ENCODE measurements at regions not wholly inside any gene's neighbourhood (a gene's known extent, or its start where the extent isn't known, plus 50 kb on each side); places are given as distances from the start of the nearest gene placed in this dataset.
A peak's percentile ranks its signal among the peaks of the same experiment; 100 is the strongest.
"Not testable (repeated sequence)": the region's sequence is repeated elsewhere in the genome, so short reads cannot be mapped to it uniquely, and the experiment has no call there.

- no peaks in the 10 kb centered on the region for H3K9me3 ChIP-seq (ENCODE audit: control insufficient read depth in 2 of 2, insufficient read depth in 1 of 2, low read length in 1 of 2)
- WGBS, result over 99% methylated on average over 2 of the region's 2 CpGs
Observed at GRCh38 chr6:135617222-135617621, 119.7 kb upstream of the AHI1 start.

GRCh38 chr6:135622081-135622480 lies 124.5 kb upstream of the AHI1 start:
- Histone ChIP-seq H3K27ac (ENCODE audit: low read depth in 1 of 2, low read length in 1 of 2) (no peak overlapping the region), H3K27me3 (ENCODE audit: control insufficient read depth in 2 of 2, insufficient read depth in 1 of 2, low read length in 1 of 2) (no peaks in the 10 kb centered on the region), H3K36me3 (ENCODE audit: control insufficient read depth in 2 of 2, insufficient read depth in 2 of 2, low read length in 1 of 2) (no peaks in the 10 kb centered on the region), H3K4me3 (ENCODE audit: low read length in 2 of 2) (no peak overlapping the region), H3K9me3 (ENCODE audit: control insufficient read depth in 2 of 2, insufficient read depth in 1 of 2, low read length in 1 of 2) (no peaks in the 10 kb centered on the region), H3K4me1 (ENCODE audit: control insufficient read depth in 2 of 2, insufficient read depth in 2 of 2, low read length in 2 of 2) (no peaks in the 10 kb centered on the region)
- no peak for DNase-seq (ENCODE audit: low read depth in 6 of 9, low spot score in 9 of 9)
- WGBS, result 96% methylated on average over 1 of the region's 1 CpG

More at GRCh38 chr6:135617222-135617621, 119.7 kb upstream of the AHI1 start:
- H3K36me3 ChIP-seq (ENCODE audit: control insufficient read depth in 2 of 2, insufficient read depth in 2 of 2, low read length in 1 of 2), result no peaks in the 10 kb centered on the region
- H3K27ac ChIP-seq (ENCODE audit: low read depth in 1 of 2, low read length in 1 of 2), result no peak overlapping the region
- no peaks in the 10 kb centered on the region for H3K4me1 ChIP-seq (ENCODE audit: control insufficient read depth in 2 of 2, insufficient read depth in 2 of 2, low read length in 2 of 2)
- H3K27me3 ChIP-seq (ENCODE audit: control insufficient read depth in 2 of 2, insufficient read depth in 1 of 2, low read length in 1 of 2), result no peaks in the 10 kb centered on the region
- H3K4me3 ChIP-seq (ENCODE audit: low read length in 2 of 2), result no peak overlapping the region
- DNase-seq (ENCODE audit: low read depth in 6 of 9, low spot score in 9 of 9), result no peak

- Histone ChIP-seq H3K4me1 (ENCODE audit: control insufficient read depth in 2 of 2, insufficient read depth in 2 of 2, low read length in 2 of 2) (no peaks in the 10 kb centered on the region), H3K9me3 (ENCODE audit: control insufficient read depth in 2 of 2, insufficient read depth in 1 of 2, low read length in 1 of 2) (no peaks in the 10 kb centered on the region), H3K36me3 (ENCODE audit: control insufficient read depth in 2 of 2, insufficient read depth in 2 of 2, low read length in 1 of 2) (no peaks in the 10 kb centered on the region), H3K4me3 (ENCODE audit: low read length in 2 of 2) (no peak overlapping the region), H3K27ac (ENCODE audit: low read depth in 1 of 2, low read length in 1 of 2) (no peak overlapping the region), H3K27me3 (ENCODE audit: control insufficient read depth in 2 of 2, insufficient read depth in 1 of 2, low read length in 1 of 2) (no peaks in the 10 kb centered on the region)
- WGBS, result 95% methylated on average over 1 of the region's 1 CpG
- no peak for DNase-seq (ENCODE audit: low read depth in 6 of 9, low spot score in 9 of 9)
Observed at GRCh38 chr6:135623979-135624378, 126.4 kb upstream of the AHI1 start.

- no peak overlapping the region for H3K4me3 ChIP-seq (ENCODE audit: low read length in 2 of 2)
- peak overlapping the region in 1 of 2 donors; percentile 69 for H3K27ac ChIP-seq (ENCODE audit: low read depth in 1 of 2, low read length in 1 of 2)
- 53% methylated on average over 9 of the region's 9 CpGs for WGBS
- no peaks in the 10 kb centered on the region for H3K4me1 ChIP-seq (ENCODE audit: control insufficient read depth in 2 of 2, insufficient read depth in 2 of 2, low read length in 2 of 2)
- DNase-seq (ENCODE audit: low read depth in 6 of 9, low spot score in 9 of 9), result peak in 6 of 9 donors; percentile 13 to 58 (median 22)
- H3K36me3 ChIP-seq (ENCODE audit: control insufficient read depth in 2 of 2, insufficient read depth in 2 of 2, low read length in 1 of 2), result no peaks in the 10 kb centered on the region
- no peaks in the 10 kb centered on the region for H3K9me3 ChIP-seq (ENCODE audit: control insufficient read depth in 2 of 2, insufficient read depth in 1 of 2, low read length in 1 of 2)
- H3K27me3 ChIP-seq (ENCODE audit: control insufficient read depth in 2 of 2, insufficient read depth in 1 of 2, low read length in 1 of 2), result no peaks in the 10 kb centered on the region
Observed at GRCh38 chr6:135624402-135625295, 127.1 kb upstream of the AHI1 start.

GRCh38 chr6:135626001-135626400 lies 128.5 kb upstream of the AHI1 start:
- not testable (repeated sequence) for H3K9me3 ChIP-seq (ENCODE audit: control insufficient read depth in 2 of 2, insufficient read depth in 1 of 2, low read length in 1 of 2)
- 83% methylated on average over 7 of the region's 7 CpGs for WGBS

GRCh38 chr6:135627092-135627715 lies 129.7 kb upstream of the AHI1 start:
- Histone ChIP-seq H3K4me1 (ENCODE audit: control insufficient read depth in 2 of 2, insufficient read depth in 2 of 2, low read length in 2 of 2) (no peaks in the 10 kb centered on the region), H3K4me3 (ENCODE audit: low read length in 2 of 2) (no peak overlapping the region), H3K27ac (ENCODE audit: low read depth in 1 of 2, low read length in 1 of 2) (no peak overlapping the region), H3K27me3 (ENCODE audit: control insufficient read depth in 2 of 2, insufficient read depth in 1 of 2, low read length in 1 of 2) (no peaks in the 10 kb centered on the region), H3K9me3 (ENCODE audit: control insufficient read depth in 2 of 2, insufficient read depth in 1 of 2, low read length in 1 of 2) (no peaks in the 10 kb centered on the region), H3K36me3 (ENCODE audit: control insufficient read depth in 2 of 2, insufficient read depth in 2 of 2, low read length in 1 of 2) (no peaks in the 10 kb centered on the region)
- no peak for DNase-seq (ENCODE audit: low read depth in 6 of 9, low spot score in 9 of 9)

More at GRCh38 chr6:135626001-135626400, 128.5 kb upstream of the AHI1 start:
- H3K36me3 ChIP-seq (ENCODE audit: control insufficient read depth in 2 of 2, insufficient read depth in 2 of 2, low read length in 1 of 2); H3K4me1 ChIP-seq (ENCODE audit: control insufficient read depth in 2 of 2, insufficient read depth in 2 of 2, low read length in 2 of 2); H3K27ac ChIP-seq (ENCODE audit: low read depth in 1 of 2, low read length in 1 of 2); DNase-seq (ENCODE audit: low read depth in 6 of 9, low spot score in 9 of 9); H3K27me3 ChIP-seq (ENCODE audit: control insufficient read depth in 2 of 2, insufficient read depth in 1 of 2, low read length in 1 of 2); H3K4me3 ChIP-seq (ENCODE audit: low read length in 2 of 2): not testable (repeated sequence)

- H3K27ac ChIP-seq (ENCODE audit: low read depth in 1 of 2, low read length in 1 of 2), result no peak overlapping the region
- DNase-seq (ENCODE audit: low read depth in 6 of 9, low spot score in 9 of 9), result no peak
- WGBS, result 82% methylated on average over 6 of the region's 6 CpGs
Observed at GRCh38 chr6:135630789-135631376, 133.3 kb upstream of the AHI1 start.

GRCh38 chr6:135631821-135632220 lies 134.3 kb upstream of the AHI1 start:
- H3K27ac ChIP-seq (ENCODE audit: low read depth in 1 of 2, low read length in 1 of 2), result no peak overlapping the region
- no peaks in the 10 kb centered on the region for H3K36me3 ChIP-seq (ENCODE audit: control insufficient read depth in 2 of 2, insufficient read depth in 2 of 2, low read length in 1 of 2)
- no peaks in the 10 kb centered on the region for H3K27me3 ChIP-seq (ENCODE audit: control insufficient read depth in 2 of 2, insufficient read depth in 1 of 2, low read length in 1 of 2)
- H3K9me3 ChIP-seq (ENCODE audit: control insufficient read depth in 2 of 2, insufficient read depth in 1 of 2, low read length in 1 of 2), result no peaks in the 10 kb centered on the region
- 97% methylated on average over 2 of the region's 2 CpGs for WGBS
- H3K4me3 ChIP-seq (ENCODE audit: low read length in 2 of 2), result no peak overlapping the region
- H3K4me1 ChIP-seq (ENCODE audit: control insufficient read depth in 2 of 2, insufficient read depth in 2 of 2, low read length in 2 of 2), result no peaks in the 10 kb centered on the region
- no peak for DNase-seq (ENCODE audit: low read depth in 6 of 9, low spot score in 9 of 9)

More at GRCh38 chr6:135630789-135631376, 133.3 kb upstream of the AHI1 start:
- Histone ChIP-seq H3K36me3 (ENCODE audit: control insufficient read depth in 2 of 2, insufficient read depth in 2 of 2, low read length in 1 of 2) (no peaks in the 10 kb centered on the region), H3K9me3 (ENCODE audit: control insufficient read depth in 2 of 2, insufficient read depth in 1 of 2, low read length in 1 of 2) (no peaks in the 10 kb centered on the region), H3K4me3 (ENCODE audit: low read length in 2 of 2) (no peak overlapping the region), H3K4me1 (ENCODE audit: control insufficient read depth in 2 of 2, insufficient read depth in 2 of 2, low read length in 2 of 2) (no peaks in the 10 kb centered on the region), H3K27me3 (ENCODE audit: control insufficient read depth in 2 of 2, insufficient read depth in 1 of 2, low read length in 1 of 2) (no peaks in the 10 kb centered on the region)

GRCh38 chr6:135633573-135633972 lies 136.0 kb upstream of the AHI1 start:
- Histone ChIP-seq H3K27me3 (ENCODE audit: control insufficient read depth in 2 of 2, insufficient read depth in 1 of 2, low read length in 1 of 2) (no peaks in the 10 kb centered on the region), H3K4me1 (ENCODE audit: control insufficient read depth in 2 of 2, insufficient read depth in 2 of 2, low read length in 2 of 2) (no peaks in the 10 kb centered on the region), H3K9me3 (ENCODE audit: control insufficient read depth in 2 of 2, insufficient read depth in 1 of 2, low read length in 1 of 2) (no peaks in the 10 kb centered on the region), H3K36me3 (ENCODE audit: control insufficient read depth in 2 of 2, insufficient read depth in 2 of 2, low read length in 1 of 2) (no peaks in the 10 kb centered on the region), H3K27ac (ENCODE audit: low read depth in 1 of 2, low read length in 1 of 2) (no peak overlapping the region), H3K4me3 (ENCODE audit: low read length in 2 of 2) (no peak overlapping the region)
- DNase-seq (ENCODE audit: low read depth in 6 of 9, low spot score in 9 of 9), result no peak
- WGBS, result 84% methylated on average over 2 of the region's 2 CpGs
